SK-N-SH (cell line): ENCODE measurements at regions not wholly inside any gene's neighbourhood (a gene's known extent, or its start where the extent isn't known, plus 50 kb on each side); places are given as distances from the start of the nearest gene placed in this dataset.

Experiments
- CTCF ChIA-PET: fragments of 300-600, 350-600 bp; formaldehyde crosslinking; extraction: SDS; loops from one replicate; lab custom pipeline; 2021; lab: Yijun Ruan, JAX
- POLR2A ChIA-PET: fragments of 350-600 bp; sonication (Branson Sonifier 250); formaldehyde crosslinking; extraction: SDS; loops from one replicate; lab custom pipeline; 2020; ENCODE audit warnings: antibody characterized with exemption, inconsistent platforms; lab: Yijun Ruan, JAX
- DNase-seq: peaks from one replicate; pipeline ENCODE4 v3.0.0; 2012
- H2AFZ ChIP-seq: fragments of 200-600 bp; sonication (generic); 2 replicates; pipeline ENCODE4 v1.8.1; 2016; ENCODE audit warnings: antibody characterized with exemption, mild to moderate bottlenecking, low read depth
- H3F3A ChIP-seq: fragments of 200-600 bp; sonication (generic); replicated peaks from 2 replicates; pipeline ENCODE3; 2016; ENCODE audit warnings: antibody characterized with exemption, mild to moderate bottlenecking; ENCODE audit not compliant: insufficient read depth
- H3K27ac ChIP-seq, 2 experiments: fragments of 200-500 bp in 1 of 2; fragments of 200-600 bp in 1 of 2; sonication (Bioruptor generic) in 1 of 2; sonication (generic), shearing (Covaris generic) in 1 of 2; 2 replicates each; pipeline versions ENCODE4 v1.5.1 to v1.6.1; 2014 to 2016; ENCODE audit warnings: low read depth in 2 of 2, inconsistent platforms in 1 of 2, low read length in 1 of 2, mild to moderate bottlenecking in 1 of 2, mixed read lengths in 1 of 2
- H3K27me3 ChIP-seq: fragments of 200-600 bp; sonication (generic), shearing (Covaris generic); 2 replicates; pipeline ENCODE4 v1.6.1; 2016; ENCODE audit warnings: mixed run types; ENCODE audit not compliant: insufficient read depth
- H3K36me3 ChIP-seq, 2 experiments: fragments of 200-500 bp in 1 of 2; fragments of 200-600 bp in 1 of 2; sonication (Bioruptor generic) in 1 of 2; sonication (generic) in 1 of 2; replicated peaks in 1 of 2; 2 replicates each; pipeline versions ENCODE3 to v1.5.1; 2014 to 2016; ENCODE audit warnings: low read length in 1 of 2, mild to moderate bottlenecking in 1 of 2; ENCODE audit not compliant: insufficient read depth in 2 of 2, control insufficient read depth in 1 of 2
- H3K4me1 ChIP-seq, 2 experiments: fragments of 200-500 bp in 1 of 2; fragments of 200-600 bp in 1 of 2; sonication (Bioruptor generic) in 1 of 2; sonication (generic), shearing (Covaris generic) in 1 of 2; 2 replicates each; pipeline versions ENCODE4 v1.5.1 to v1.6.1; 2014 to 2016; ENCODE audit warnings: low read depth in 1 of 2, low read length in 1 of 2, mixed run types in 1 of 2; ENCODE audit not compliant: insufficient read depth in 2 of 2, control insufficient read depth in 1 of 2
- H3K4me2 ChIP-seq: fragments of 200-600 bp; sonication (generic), shearing (Covaris generic); 2 replicates; pipeline ENCODE4 v1.6.1; 2017; ENCODE audit warnings: mixed run types
- H3K4me3 ChIP-seq, 2 experiments: fragments of 200-500 bp in 1 of 2; fragments of 200-600 bp in 1 of 2; sonication (Bioruptor generic) in 1 of 2; sonication (generic), shearing (Covaris generic) in 1 of 2; 2 replicates each; pipeline versions ENCODE4 v1.5.1 to v1.8.1; 2014 to 2016; ENCODE audit warnings: low read depth in 2 of 2, inconsistent platforms in 1 of 2, low read length in 1 of 2, mild to moderate bottlenecking in 1 of 2, mixed read lengths in 1 of 2, moderate library complexity in 1 of 2
- H3K79me2 ChIP-seq: fragments of 200-600 bp; sonication (generic); 2 replicates; pipeline ENCODE4 v1.8.1; 2017; ENCODE audit warnings: mild to moderate bottlenecking; ENCODE audit not compliant: insufficient read depth
- H3K9ac ChIP-seq: fragments of 200-600 bp; sonication (generic); 2 replicates; pipeline ENCODE4 v1.6.1; 2017; ENCODE audit warnings: mixed run types
- H3K9me2 ChIP-seq: fragments of 200-600 bp; sonication (generic); 2 replicates; pipeline ENCODE4 v1.6.1; 2017; ENCODE audit warnings: mixed run types
- H3K9me3 ChIP-seq: fragments of 200-600 bp; sonication (generic); 2 replicates; pipeline ENCODE4 v1.6.1; 2017; ENCODE audit warnings: mixed run types, mild to moderate bottlenecking, moderate library complexity
- H4K20me1 ChIP-seq: fragments of 200-600 bp; sonication (generic); 2 replicates; pipeline ENCODE4 v1.6.1; 2017; ENCODE audit warnings: mild to moderate bottlenecking, mixed run types; ENCODE audit not compliant: insufficient read depth
- CHD2 ChIP-seq: fragments of 150-350 bp; IDR thresholded peaks from 2 replicates; pipeline ENCODE4 v1.6.1; 2018; ENCODE audit warnings: low read length; ENCODE audit not compliant: partially characterized antibody
- EP300 ChIP-seq, 2 experiments: IDR thresholded peaks; 2 replicates each; pipeline versions ENCODE4 v1.4.0 to v1.6.1; 2012; ENCODE audit warnings: borderline replicate concordance in 1 of 2, low read depth in 1 of 2, low read length in 1 of 2
- EZH2phosphoT487 ChIP-seq: fragments of 200-600 bp; sonication (generic); IDR thresholded peaks from 2 replicates; pipeline ENCODE4 v1.6.1; 2017; ENCODE audit warnings: low read depth, mixed run types, mild to moderate bottlenecking, antibody characterized with exemption, moderate library complexity, borderline replicate concordance
- FOSL2 ChIP-seq: IDR thresholded peaks from 2 replicates; pipeline ENCODE4 v1.4.0; 2012; ENCODE audit warnings: low read depth, mild to moderate bottlenecking, moderate library complexity, borderline replicate concordance
- FOXJ3 ChIP-seq: sonication (generic); formaldehyde crosslinking; IDR thresholded peaks from 2 replicates; pipeline ENCODE4 v1.5.1; 2020; ENCODE audit warnings: mild to moderate bottlenecking, missing genetic modification reagents
- MEF2A ChIP-seq: IDR thresholded peaks from 2 replicates; pipeline ENCODE4 v1.4.0; 2012; ENCODE audit warnings: low read depth, borderline replicate concordance
- MXI1 ChIP-seq: IDR thresholded peaks from 2 replicates; pipeline ENCODE4 v1.6.1; 2012; ENCODE audit warnings: mild to moderate bottlenecking, low read depth, low read length, improper control_type of control experiment
- PBX3 ChIP-seq: IDR thresholded peaks from 2 replicates; pipeline ENCODE4; 2012
- POLR2AphosphoS5 ChIP-seq: IDR thresholded peaks from 2 replicates; pipeline ENCODE4 v1.6.1; 2012; ENCODE audit warnings: low read depth, low read length
- RCOR1 ChIP-seq: fragments of 150-350 bp; IDR thresholded peaks from 2 replicates; pipeline ENCODE4 v1.6.1; 2017; ENCODE audit warnings: antibody characterized with exemption, low read length
- RFX5 ChIP-seq: IDR thresholded peaks from 2 replicates; pipeline ENCODE4 v1.6.1; 2012; ENCODE audit warnings: mild to moderate bottlenecking, improper control_type of control experiment, low read length
- RXRA ChIP-seq: IDR thresholded peaks from 2 replicates; pipeline ENCODE4 v1.4.0; 2012; ENCODE audit warnings: low read depth, mild to moderate bottlenecking, borderline replicate concordance
- SIN3A ChIP-seq: IDR thresholded peaks from 2 replicates; pipeline ENCODE4 v1.6.1; 2012; ENCODE audit warnings: low read depth, mild to moderate bottlenecking, low read length, moderate library complexity, borderline replicate concordance
- YY1 ChIP-seq: IDR thresholded peaks from 2 replicates; pipeline ENCODE4 v1.4.0; 2012; ENCODE audit warnings: low read depth, mild to moderate bottlenecking
- WGBS: methylation state at CpG from one replicate; pipeline ENCODE4 v1.1.6; 2017; ENCODE audit warnings: low lambda C conversion rate; 5-methylcytosine and 5-hydroxymethylcytosine counted together
- TF ChIP-seq, protein P1 (sequence below): fragments of 200-600 bp; sonication (generic); IDR thresholded peaks from 2 replicates; pipeline ENCODE4 v1.6.1; 2017; ENCODE audit warnings: antibody characterized with exemption, mild to moderate bottlenecking, moderate library complexity
- TF ChIP-seq, protein P2 (sequence below): IDR thresholded peaks from 2 replicates; pipeline ENCODE4 v1.4.0; 2012; ENCODE audit warnings: low read depth
- TF ChIP-seq, protein P3 (sequence below): IDR thresholded peaks from 2 replicates; pipeline ENCODE4 v1.4.0; 2012; ENCODE audit warnings: low read depth, borderline replicate concordance
- TF ChIP-seq, protein P4 (sequence below): IDR thresholded peaks from 2 replicates; pipeline ENCODE4 v1.4.0; 2012; ENCODE audit warnings: low read depth, borderline replicate concordance

DNA sequence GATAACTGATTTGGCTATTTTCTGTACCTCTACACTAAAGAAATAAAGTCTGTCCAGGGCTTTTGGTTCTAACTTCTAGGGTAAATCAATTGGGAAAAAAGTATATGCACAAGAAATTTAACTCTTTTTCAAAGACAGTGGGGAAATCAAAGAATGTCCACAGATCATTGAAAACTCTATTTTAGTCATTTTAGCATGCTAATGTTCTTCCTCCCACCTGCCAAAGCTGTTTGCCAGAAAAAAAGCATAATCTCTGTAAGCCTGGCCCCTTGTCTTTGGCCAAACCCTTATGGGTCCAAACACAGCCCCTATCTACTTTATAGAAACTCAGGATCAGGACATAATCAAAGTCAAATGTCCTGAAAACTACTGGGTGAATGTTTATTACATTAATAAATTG, 302.2 kb upstream of the ESRRG start:
- Histone ChIP-seq H3K79me2 (no peaks in the 10 kb centered on the region), H3K27me3 (no peaks in the 10 kb centered on the region), H3K4me2 (no peak overlapping the region)

DNA sequence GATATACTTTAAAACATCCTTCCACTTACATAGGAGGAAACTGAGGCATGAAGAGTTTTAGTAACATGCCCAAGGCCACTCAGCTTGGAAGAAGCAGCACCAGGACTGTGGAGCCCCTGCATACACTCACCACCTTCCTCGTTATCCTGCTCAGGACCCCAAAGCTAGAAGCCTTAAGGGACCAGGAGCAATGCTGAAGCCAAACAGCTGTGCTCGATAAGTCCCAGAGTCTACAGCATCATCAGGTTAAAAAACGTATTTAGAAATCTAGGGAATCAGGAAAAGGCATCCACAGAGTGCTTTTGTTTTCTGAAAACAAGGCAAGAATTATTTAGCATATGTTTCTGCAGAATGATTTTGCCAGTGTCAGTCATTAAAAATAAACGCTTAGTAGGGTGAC, 301.7 kb upstream of the ESRRG start:
- no peaks in the 10 kb centered on the region for H3K27me3 ChIP-seq
- CTCF ChIA-PET, result no interaction called here
- no peak overlapping the region for H3K4me2 ChIP-seq

More for the DNA sequence above, 302.2 kb upstream of the ESRRG start:
- H3K4me1 ChIP-seq, result peaks cover 3 to 4% of the 10 kb centered on the region in 2 experiments; a peak in 2 of 4 replicates
- no peaks in the 10 kb centered on the region for H3K9me2 ChIP-seq
- no peaks in the 10 kb centered on the region for H3K9me3 ChIP-seq
- H3F3A ChIP-seq, result peaks cover 18% of the 10 kb centered on the region
- POLR2A ChIA-PET, result no interaction called here
- no peak overlapping the region for H2AFZ ChIP-seq
- H3K4me3 ChIP-seq, result no peak overlapping the region
- TF ChIP-seq CHD2 (no peak), FOXJ3 (CRISPR knock-in tag) (no peak), RFX5 (no peak), FOSL2 (no peak), RXRA (no peak), MEF2A (no peak), SIN3A (no peak), YY1 (no peak), PBX3 (no peak), RCOR1 (no peak), POLR2AphosphoS5 (no peak)
- TF ChIP-seq, protein P1, sequence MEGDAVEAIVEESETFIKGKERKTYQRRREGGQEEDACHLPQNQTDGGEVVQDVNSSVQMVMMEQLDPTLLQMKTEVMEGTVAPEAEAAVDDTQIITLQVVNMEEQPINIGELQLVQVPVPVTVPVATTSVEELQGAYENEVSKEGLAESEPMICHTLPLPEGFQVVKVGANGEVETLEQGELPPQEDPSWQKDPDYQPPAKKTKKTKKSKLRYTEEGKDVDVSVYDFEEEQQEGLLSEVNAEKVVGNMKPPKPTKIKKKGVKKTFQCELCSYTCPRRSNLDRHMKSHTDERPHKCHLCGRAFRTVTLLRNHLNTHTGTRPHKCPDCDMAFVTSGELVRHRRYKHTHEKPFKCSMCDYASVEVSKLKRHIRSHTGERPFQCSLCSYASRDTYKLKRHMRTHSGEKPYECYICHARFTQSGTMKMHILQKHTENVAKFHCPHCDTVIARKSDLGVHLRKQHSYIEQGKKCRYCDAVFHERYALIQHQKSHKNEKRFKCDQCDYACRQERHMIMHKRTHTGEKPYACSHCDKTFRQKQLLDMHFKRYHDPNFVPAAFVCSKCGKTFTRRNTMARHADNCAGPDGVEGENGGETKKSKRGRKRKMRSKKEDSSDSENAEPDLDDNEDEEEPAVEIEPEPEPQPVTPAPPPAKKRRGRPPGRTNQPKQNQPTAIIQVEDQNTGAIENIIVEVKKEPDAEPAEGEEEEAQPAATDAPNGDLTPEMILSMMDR, result no peak
- TF ChIP-seq, protein P2, sequence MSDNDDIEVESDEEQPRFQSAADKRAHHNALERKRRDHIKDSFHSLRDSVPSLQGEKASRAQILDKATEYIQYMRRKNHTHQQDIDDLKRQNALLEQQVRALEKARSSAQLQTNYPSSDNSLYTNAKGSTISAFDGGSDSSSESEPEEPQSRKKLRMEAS, result no peak
- TF ChIP-seq, protein P3, sequence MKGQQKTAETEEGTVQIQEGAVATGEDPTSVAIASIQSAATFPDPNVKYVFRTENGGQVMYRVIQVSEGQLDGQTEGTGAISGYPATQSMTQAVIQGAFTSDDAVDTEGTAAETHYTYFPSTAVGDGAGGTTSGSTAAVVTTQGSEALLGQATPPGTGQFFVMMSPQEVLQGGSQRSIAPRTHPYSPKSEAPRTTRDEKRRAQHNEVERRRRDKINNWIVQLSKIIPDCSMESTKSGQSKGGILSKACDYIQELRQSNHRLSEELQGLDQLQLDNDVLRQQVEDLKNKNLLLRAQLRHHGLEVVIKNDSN, result no peak
- TF ChIP-seq, all 33 proteins: peak for 0
- DNase-seq, result no peak
- H4K20me1 ChIP-seq, result no peaks in the 10 kb centered on the region
- H3K36me3 ChIP-seq, result no peaks in the 10 kb centered on the region
- H3K9ac ChIP-seq, result no peak overlapping the region
- H3K27ac ChIP-seq, result no peak overlapping the region
- CTCF ChIA-PET, result no interaction called here

More for the DNA sequence above, 301.7 kb upstream of the ESRRG start:
- H3K79me2 ChIP-seq, result no peaks in the 10 kb centered on the region
- H2AFZ ChIP-seq, result no peak overlapping the region
- H3K27ac ChIP-seq, result no peak overlapping the region
- no peaks in the 10 kb centered on the region for H4K20me1 ChIP-seq
- H3K36me3 ChIP-seq, result no peaks in the 10 kb centered on the region
- peaks cover 0 to under 1% of the 10 kb centered on the region in 2 experiments; a peak in 1 of 4 replicates for H3K4me1 ChIP-seq
- no peak overlapping the region for H3K9ac ChIP-seq
- TF ChIP-seq MXI1 (no peak), EZH2phosphoT487 (no peak), RFX5 (no peak), FOSL2 (no peak), MEF2A (no peak), EP300 (IDR thresholded peaks at IDR 0.05; ENCODE audit: borderline replicate concordance in 1 of 2, low read depth in 1 of 2, low read length in 1 of 2) (no peak)
- TF ChIP-seq, protein P4, sequence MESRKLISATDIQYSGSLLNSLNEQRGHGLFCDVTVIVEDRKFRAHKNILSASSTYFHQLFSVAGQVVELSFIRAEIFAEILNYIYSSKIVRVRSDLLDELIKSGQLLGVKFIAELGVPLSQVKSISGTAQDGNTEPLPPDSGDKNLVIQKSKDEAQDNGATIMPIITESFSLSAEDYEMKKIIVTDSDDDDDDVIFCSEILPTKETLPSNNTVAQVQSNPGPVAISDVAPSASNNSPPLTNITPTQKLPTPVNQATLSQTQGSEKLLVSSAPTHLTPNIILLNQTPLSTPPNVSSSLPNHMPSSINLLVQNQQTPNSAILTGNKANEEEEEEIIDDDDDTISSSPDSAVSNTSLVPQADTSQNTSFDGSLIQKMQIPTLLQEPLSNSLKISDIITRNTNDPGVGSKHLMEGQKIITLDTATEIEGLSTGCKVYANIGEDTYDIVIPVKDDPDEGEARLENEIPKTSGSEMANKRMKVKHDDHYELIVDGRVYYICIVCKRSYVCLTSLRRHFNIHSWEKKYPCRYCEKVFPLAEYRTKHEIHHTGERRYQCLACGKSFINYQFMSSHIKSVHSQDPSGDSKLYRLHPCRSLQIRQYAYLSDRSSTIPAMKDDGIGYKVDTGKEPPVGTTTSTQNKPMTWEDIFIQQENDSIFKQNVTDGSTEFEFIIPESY, result no peak
- TF ChIP-seq, protein P1, result no peak
- 82% methylated on average over 4 of the region's 4 CpGs for WGBS
- no peak for DNase-seq
- POLR2A ChIA-PET, result no interaction called here
- H3K9me3 ChIP-seq, result no peaks in the 10 kb centered on the region
- peaks cover 13% of the 10 kb centered on the region for H3F3A ChIP-seq
- H3K9me2 ChIP-seq, result no peaks in the 10 kb centered on the region
- no peak overlapping the region for H3K4me3 ChIP-seq
